Gastrocnemius medialis (tissue), 4 donors: ENCODE measurements at regions not wholly inside any gene's neighbourhood (a gene's known extent, or its start where the extent isn't known, plus 50 kb on each side); places are given as distances from the start of the nearest gene placed in this dataset.

Experiments used
- ATAC-seq, 2 donors: fragments of 150-250 bp; one replicate each; pipeline ENCODE4 v1.9.1; 2016
- DNase-seq, 2 donors: peaks; one replicate each; pipeline ENCODE4 v3.0.0-alpha.2; 2019
- H3K27ac ChIP-seq, 4 donors: fragments of 200-600 bp; sonication (generic); 1 replicate in 1 of 4; 2 replicates in 3 of 4; pipeline ENCODE4 v1.5.1; 2016 to 2018; ENCODE audit warnings: mild to moderate bottlenecking in 2 of 4, moderate library complexity in 1 of 4
- H3K27me3 ChIP-seq, 3 donors: fragments of 200-600 bp; sonication (generic) in 2 of 3; 1 replicate in 1 of 3; 2 replicates in 2 of 3; pipeline versions ENCODE4 v1.5.1 to v1.6.0; 2016 to 2019; ENCODE audit warnings: mild to moderate bottlenecking in 1 of 3, moderate library complexity in 1 of 3
- H3K36me3 ChIP-seq, 2 donors: fragments of 200-600 bp; sonication (generic) in 1 of 2; one replicate each; pipeline ENCODE4 v1.5.1; 2017 to 2018
- H3K4me1 ChIP-seq, 2 donors: fragments of 200-600 bp; sonication (generic) in 1 of 2; one replicate each; pipeline ENCODE4 v1.5.1; 2016 to 2017; ENCODE audit warnings: mild to moderate bottlenecking in 2 of 2
- H3K4me3 ChIP-seq, 4 donors: fragments of 200-600 bp; sonication (generic) in 3 of 4; 1 replicate in 1 of 4; 2 replicates in 3 of 4; pipeline ENCODE4 v1.5.1; 2016 to 2019; ENCODE audit warnings: mild to moderate bottlenecking in 2 of 4
- H3K9me3 ChIP-seq, 3 donors: fragments of 200-600 bp; sonication (generic) in 2 of 3; 1 replicate in 1 of 3; 2 replicates in 2 of 3; pipeline ENCODE4 v1.5.1; 2016 to 2019
- CTCF ChIP-seq, 5 experiments: fragments of 450-650 bp in 3 of 5; fragments of 200-600 bp in 2 of 5; sonication (generic) in 2 of 5; IDR thresholded peaks in 4 of 5; conservative IDR thresholded peaks in 1 of 5; 1 replicate in 4 of 5; 2 replicates in 1 of 5; pipeline ENCODE4 v1.5.1; 2016 to 2019; ENCODE audit warnings: antibody characterized with exemption in 5 of 5, mild to moderate bottlenecking in 3 of 5, moderate library complexity in 3 of 5
- POLR2A ChIP-seq, 2 donors: fragments of 450-650 bp; IDR thresholded peaks; one replicate each; pipeline ENCODE4 v1.6.1; 2017; ENCODE audit warnings: antibody characterized with exemption in 2 of 2, mild to moderate bottlenecking in 2 of 2, moderate library complexity in 2 of 2
- in situ Hi-C, 4 donors: fragments of 200-750 bp; cut with MboI; loops; one replicate each; pipeline versions ENCODE4 v1.15.0 to v1.8.0; 2017; ENCODE audit warnings: low sequenced_read_pairs in 4 of 4
- intact Hi-C: fragments of 100-400 bp; cut with DNase I; formaldehyde crosslinking; loops from one replicate; pipeline ENCODE4 v1.15.1; 2023; ENCODE audit warnings: low total_unique reads

- Histone ChIP-seq H3K27me3 (no peaks in the 10 kb centered on the region), H3K9me3 (no peaks in the 10 kb centered on the region), H3K4me1 (no peaks in the 10 kb centered on the region), H3K27ac (no peak overlapping the region), H3K36me3 (no peaks in the 10 kb centered on the region), H3K4me3 (no peak overlapping the region)
- DNase-seq (no peak), ATAC-seq (no peak)
- in situ Hi-C loops: no loop called here
- TF ChIP-seq CTCF (IDR thresholded peaks at IDR 0.05 in 4 of 5, conservative IDR thresholded peaks at IDR 0.05 in 1 of 5): no peak
- no peak for TF ChIP-seq POLR2A (IDR thresholded peaks at IDR 0.05)
- intact Hi-C loops: no loop called here
These were observed 273.9 kb upstream of the LRTM1 start for GRCh38 chr3:55201779-55202178.

DNA sequence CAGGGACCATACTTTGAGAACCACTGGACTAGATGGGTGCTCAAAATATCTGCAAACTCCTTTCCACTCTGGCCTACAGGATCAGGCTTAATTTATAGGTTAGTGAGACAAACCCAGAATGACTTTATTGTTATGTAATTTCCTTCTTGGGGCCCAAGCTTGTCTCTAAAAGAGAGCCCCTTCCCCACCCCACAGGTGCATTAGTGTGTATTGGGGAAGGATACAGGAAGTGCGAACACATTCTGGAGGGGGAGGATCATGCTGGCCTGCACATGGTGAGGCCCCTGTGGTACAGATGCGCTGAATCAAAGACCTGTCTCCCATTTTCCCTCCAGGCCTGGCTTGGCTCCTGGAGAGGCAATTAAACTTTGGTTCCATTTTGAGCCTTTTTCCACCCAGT lies 273.0 kb upstream of the LRTM1 start:
- in situ Hi-C loops: no loop called here
- no peaks in the 10 kb centered on the region for H3K9me3 ChIP-seq
- no peaks in the 10 kb centered on the region for H3K36me3 ChIP-seq
- TF ChIP-seq POLR2A (IDR thresholded peaks at IDR 0.05) (no peak), CTCF (IDR thresholded peaks at IDR 0.05 in 4 of 5, conservative IDR thresholded peaks at IDR 0.05 in 1 of 5) (no peak)
- ATAC-seq: no peak
- intact Hi-C loops: no loop called here
- H3K4me3 ChIP-seq: no peak overlapping the region
- no peaks in the 10 kb centered on the region for H3K27me3 ChIP-seq
- no peak for DNase-seq
- H3K27ac ChIP-seq: no peak overlapping the region
- no peaks in the 10 kb centered on the region for H3K4me1 ChIP-seq

- Histone ChIP-seq H3K4me3 (no peak overlapping the region), H3K36me3 (no peaks in the 10 kb centered on the region), H3K9me3 (no peaks in the 10 kb centered on the region), H3K27me3 (no peaks in the 10 kb centered on the region), H3K27ac (no peak overlapping the region), H3K4me1 (no peaks in the 10 kb centered on the region)
- in situ Hi-C loops (loop anchor here in 1 of 4 donors (25.0 kb wide), 1 partner anchor 336 kb away; no protein-coding TSS in a partner anchor), intact Hi-C loops (no loop called here)
- ATAC-seq (no peak), DNase-seq (no peak)
- no peak for TF ChIP-seq CTCF (IDR thresholded peaks at IDR 0.05 in 4 of 5, conservative IDR thresholded peaks at IDR 0.05 in 1 of 5)
- no peak for TF ChIP-seq POLR2A (IDR thresholded peaks at IDR 0.05)
These were observed 270.7 kb upstream of the LRTM1 start for GRCh38 chr3:55198554-55198953.

GRCh38 chr3:55197021-55197420 lies 269.2 kb upstream of the LRTM1 start:
- no peaks in the 10 kb centered on the region for H3K9me3 ChIP-seq
- TF ChIP-seq CTCF (IDR thresholded peaks at IDR 0.05 in 4 of 5, conservative IDR thresholded peaks at IDR 0.05 in 1 of 5) (no peak), POLR2A (IDR thresholded peaks at IDR 0.05) (no peak)
- no peaks in the 10 kb centered on the region for H3K4me1 ChIP-seq
- DNase-seq: no peak
- intact Hi-C loops: no loop called here
- in situ Hi-C loops: loop anchor here in 1 of 4 donors (25.0 kb wide), 1 partner anchor 335 kb away; no protein-coding TSS in a partner anchor
- H3K4me3 ChIP-seq: no peak overlapping the region
- no peak for ATAC-seq
- no peaks in the 10 kb centered on the region for H3K36me3 ChIP-seq
- no peaks in the 10 kb centered on the region for H3K27me3 ChIP-seq
- no peak overlapping the region for H3K27ac ChIP-seq

DNA sequence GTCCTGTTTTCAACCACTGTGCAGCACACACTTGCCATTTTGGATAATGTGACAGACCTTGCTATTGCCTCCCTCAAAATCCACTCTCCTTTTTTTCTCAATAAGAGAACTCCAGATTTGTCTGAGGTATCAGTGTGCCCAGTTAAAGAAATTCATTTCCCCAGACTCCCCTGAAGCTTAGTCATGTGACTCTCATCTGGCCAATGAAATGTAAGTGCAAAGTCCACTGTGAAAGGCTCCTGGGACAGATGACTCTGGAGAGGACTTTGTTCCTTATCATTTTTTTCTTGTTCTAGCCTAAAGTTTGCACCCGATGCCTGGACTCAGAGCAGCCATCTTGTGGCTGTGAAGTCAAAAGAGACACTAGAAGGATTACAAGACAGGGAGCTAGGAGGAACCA lies 268.6 kb upstream of the LRTM1 start:
- in situ Hi-C loops (loop anchor here in 1 of 4 donors (25.0 kb wide), 1 partner anchor 334 kb away; no protein-coding TSS in a partner anchor), intact Hi-C loops (no loop called here)
- no peak overlapping the region for H3K27ac ChIP-seq
- no peak for TF ChIP-seq CTCF (IDR thresholded peaks at IDR 0.05 in 4 of 5, conservative IDR thresholded peaks at IDR 0.05 in 1 of 5)
- no peak for TF ChIP-seq POLR2A (IDR thresholded peaks at IDR 0.05)
- no peak overlapping the region for H3K4me3 ChIP-seq
- H3K36me3 ChIP-seq: no peaks in the 10 kb centered on the region
- ATAC-seq: no peak
- H3K9me3 ChIP-seq: no peaks in the 10 kb centered on the region
- no peaks in the 10 kb centered on the region for H3K4me1 ChIP-seq
- no peak for DNase-seq
- H3K27me3 ChIP-seq: no peaks in the 10 kb centered on the region
